HEK293 (cell line): ENCODE measurements at regions not wholly inside any gene's neighbourhood (a gene's known extent, or its start where the extent isn't known, plus 50 kb on each side); places are given as distances from the start of the nearest gene placed in this dataset.

Experiments
- CTCF ChIA-PET: fragments of 350-600 bp; formaldehyde crosslinking; extraction: SDS; loops from one replicate; lab custom pipeline; 2021; ENCODE audit warnings: antibody characterized with exemption; lab: Yijun Ruan, JAX
- POLR2A ChIA-PET: fragments of 300-600 bp; formaldehyde crosslinking; extraction: SDS; loops from one replicate; lab custom pipeline; 2020; ENCODE audit warnings: antibody characterized with exemption, inconsistent platforms; lab: Yijun Ruan, JAX
- H3K27ac ChIP-seq: fragments of 200-500 bp; sonication (Bioruptor generic); 2 replicates; pipeline ENCODE4 v1.5.1; 2014; ENCODE audit warnings: low read depth, low read length, control low read depth, inconsistent platforms; ENCODE audit errors: extremely low read depth
- H3K36me3 ChIP-seq, 2 experiments: fragments of 200-500 bp in 1 of 2; sonication (Bioruptor generic) in 1 of 2; 1 replicate in 1 of 2; 2 replicates in 1 of 2; pipeline ENCODE4 v1.5.1; 2014 to 2017; ENCODE audit warnings: inconsistent platforms in 2 of 2, low read length in 2 of 2; ENCODE audit not compliant: control insufficient read depth in 2 of 2, insufficient read depth in 1 of 2
- H3K4me1 ChIP-seq: fragments of 200-500 bp; sonication (Bioruptor generic); 2 replicates; pipeline ENCODE4 v1.5.1; 2014; ENCODE audit warnings: mild to moderate bottlenecking, low read length, inconsistent platforms; ENCODE audit not compliant: control insufficient read depth, insufficient read depth
- H3K4me3 ChIP-seq: 2 replicates; pipeline ENCODE4 v1.5.1; 2011; ENCODE audit warnings: low read depth, mild to moderate bottlenecking, control low read depth, low read length, moderate library complexity
- H3K9me3 ChIP-seq: fragments of 200-500 bp; sonication (Bioruptor generic); 2 replicates; pipeline ENCODE4 v1.5.1; 2014; ENCODE audit warnings: low read depth, low read length, inconsistent platforms; ENCODE audit not compliant: control insufficient read depth, insufficient read depth
- GLIS1 ChIP-seq: fragments of 450-650 bp; formaldehyde crosslinking; IDR thresholded peaks from 2 replicates; pipeline ENCODE4 v1.5.1; 2016; ENCODE audit warnings: missing biosample characterization, missing genetic modification characterization
- KLF16 ChIP-seq: fragments of 450-650 bp; formaldehyde crosslinking; IDR thresholded peaks from 2 replicates; pipeline ENCODE4 v1.5.1; 2017; ENCODE audit warnings: missing biosample characterization, missing genetic modification characterization
- PRDM1 ChIP-seq: fragments of 450-650 bp; formaldehyde crosslinking; IDR thresholded peaks from 2 replicates; pipeline ENCODE4; 2016; ENCODE audit warnings: missing biosample characterization, missing genetic modification characterization
- YY1 ChIP-seq: fragments of 450-650 bp; formaldehyde crosslinking; IDR thresholded peaks from 2 replicates; pipeline ENCODE4 v1.5.1; 2018; ENCODE audit warnings: missing biosample characterization, missing genetic modification characterization
- YY2 ChIP-seq: fragments of 450-650 bp; formaldehyde crosslinking; IDR thresholded peaks from 2 replicates; pipeline ENCODE4 v1.5.1; 2016; ENCODE audit warnings: missing biosample characterization, missing genetic modification characterization
- ZBTB17 ChIP-seq: fragments of 450-650 bp; formaldehyde crosslinking; IDR thresholded peaks from 2 replicates; pipeline ENCODE4 v1.5.1; 2016; ENCODE audit warnings: missing biosample characterization, missing genetic modification characterization
- ZBTB20 ChIP-seq: fragments of 450-650 bp; formaldehyde crosslinking; IDR thresholded peaks from 2 replicates; pipeline ENCODE4 v1.5.1; 2016; ENCODE audit warnings: missing biosample characterization, missing genetic modification characterization
- ZIC2 ChIP-seq: fragments of 450-650 bp; formaldehyde crosslinking; IDR thresholded peaks from 2 replicates; pipeline ENCODE4 v1.5.1; 2016; ENCODE audit warnings: missing biosample characterization, missing genetic modification characterization
- ZNF112 ChIP-seq: fragments of 450-650 bp; formaldehyde crosslinking; IDR thresholded peaks from 2 replicates; pipeline ENCODE4 v1.5.0; 2017; ENCODE audit warnings: missing biosample characterization, missing genetic modification characterization
- ZNF121 ChIP-seq: fragments of 450-650 bp; formaldehyde crosslinking; IDR thresholded peaks from 2 replicates; pipeline ENCODE4 v1.5.1; 2016; ENCODE audit warnings: missing biosample characterization, missing genetic modification characterization
- ZNF211 ChIP-seq: fragments of 450-650 bp; formaldehyde crosslinking; IDR thresholded peaks from 2 replicates; pipeline ENCODE4 v1.5.1; 2016; ENCODE audit warnings: low read depth, missing biosample characterization, missing genetic modification characterization
- ZNF223 ChIP-seq: fragments of 450-650 bp; formaldehyde crosslinking; IDR thresholded peaks from 2 replicates; pipeline ENCODE4 v1.5.1; 2016; ENCODE audit warnings: missing biosample characterization, missing genetic modification characterization
- ZNF311 ChIP-seq: fragments of 450-650 bp; formaldehyde crosslinking; IDR thresholded peaks from 2 replicates; pipeline ENCODE4 v1.5.1; 2017; ENCODE audit warnings: missing biosample characterization, missing genetic modification characterization, borderline replicate concordance
- ZNF324 ChIP-seq: fragments of 450-650 bp; formaldehyde crosslinking; IDR thresholded peaks from 2 replicates; pipeline ENCODE4 v1.5.1; 2016; ENCODE audit warnings: missing biosample characterization, missing genetic modification characterization
- ZNF350 ChIP-seq: fragments of 450-650 bp; formaldehyde crosslinking; IDR thresholded peaks from 2 replicates; pipeline ENCODE4 v1.5.0; 2017; ENCODE audit warnings: missing biosample characterization, mild to moderate bottlenecking, missing genetic modification characterization
- ZNF426 ChIP-seq: fragments of 450-650 bp; formaldehyde crosslinking; IDR thresholded peaks from 2 replicates; pipeline ENCODE4 v1.5.1; 2017; ENCODE audit warnings: missing biosample characterization, missing genetic modification characterization, mild to moderate bottlenecking, inconsistent platforms, moderate library complexity
- ZNF510 ChIP-seq: fragments of 450-650 bp; formaldehyde crosslinking; IDR thresholded peaks from 2 replicates; pipeline ENCODE4 v1.5.1; 2018; ENCODE audit warnings: mild to moderate bottlenecking, missing genetic modification characterization, missing biosample characterization; ENCODE audit not compliant: insufficient replicate concordance
- ZNF529 ChIP-seq: fragments of 450-650 bp; formaldehyde crosslinking; IDR thresholded peaks from 2 replicates; pipeline ENCODE4 v1.5.1; 2017; ENCODE audit warnings: missing genetic modification characterization, missing biosample characterization; ENCODE audit not compliant: insufficient replicate concordance
- ZNF548 ChIP-seq: fragments of 450-650 bp; formaldehyde crosslinking; IDR thresholded peaks from 2 replicates; pipeline ENCODE4 v1.5.1; 2016; ENCODE audit warnings: missing biosample characterization, missing genetic modification characterization
- ZNF558 ChIP-seq: fragments of 450-650 bp; formaldehyde crosslinking; IDR thresholded peaks from 2 replicates; pipeline ENCODE4 v1.5.1; 2016; ENCODE audit warnings: missing biosample characterization, missing genetic modification characterization
- ZNF585B ChIP-seq: fragments of 450-650 bp; formaldehyde crosslinking; IDR thresholded peaks from 2 replicates; pipeline ENCODE4 v1.5.1; 2016; ENCODE audit warnings: missing biosample characterization, missing genetic modification characterization
- ZNF785 ChIP-seq: fragments of 450-650 bp; formaldehyde crosslinking; IDR thresholded peaks from 2 replicates; pipeline ENCODE4 v1.5.1; 2016; ENCODE audit warnings: missing biosample characterization, missing genetic modification characterization
- ZNF791 ChIP-seq: fragments of 450-650 bp; formaldehyde crosslinking; IDR thresholded peaks from 2 replicates; pipeline ENCODE4 v1.5.1; 2016; ENCODE audit warnings: missing biosample characterization, missing genetic modification characterization
- TF ChIP-seq, protein P1 (sequence below): fragments of 450-650 bp; formaldehyde crosslinking; IDR thresholded peaks from 2 replicates; pipeline ENCODE4 v1.5.1; 2017; ENCODE audit warnings: missing biosample characterization, missing genetic modification characterization
- TF ChIP-seq, protein P2 (sequence below): fragments of 450-650 bp; formaldehyde crosslinking; IDR thresholded peaks from 2 replicates; pipeline ENCODE4 v1.5.1; 2017; ENCODE audit warnings: missing biosample characterization, mild to moderate bottlenecking, missing genetic modification characterization, moderate library complexity
- TF ChIP-seq, protein P3 (sequence below): fragments of 450-650 bp; formaldehyde crosslinking; IDR thresholded peaks from 2 replicates; pipeline ENCODE4 v1.5.1; 2017; ENCODE audit warnings: missing biosample characterization, missing genetic modification characterization
- TF ChIP-seq, protein P4 (sequence below): fragments of 450-650 bp; formaldehyde crosslinking; IDR thresholded peaks from 2 replicates; pipeline ENCODE4 v1.5.1; 2016; ENCODE audit warnings: missing biosample characterization, missing genetic modification characterization
- TF ChIP-seq, protein P5 (sequence below): fragments of 450-650 bp; formaldehyde crosslinking; IDR thresholded peaks from 2 replicates; pipeline ENCODE4 v1.5.1; 2016; ENCODE audit warnings: missing biosample characterization, missing genetic modification characterization

DNA sequence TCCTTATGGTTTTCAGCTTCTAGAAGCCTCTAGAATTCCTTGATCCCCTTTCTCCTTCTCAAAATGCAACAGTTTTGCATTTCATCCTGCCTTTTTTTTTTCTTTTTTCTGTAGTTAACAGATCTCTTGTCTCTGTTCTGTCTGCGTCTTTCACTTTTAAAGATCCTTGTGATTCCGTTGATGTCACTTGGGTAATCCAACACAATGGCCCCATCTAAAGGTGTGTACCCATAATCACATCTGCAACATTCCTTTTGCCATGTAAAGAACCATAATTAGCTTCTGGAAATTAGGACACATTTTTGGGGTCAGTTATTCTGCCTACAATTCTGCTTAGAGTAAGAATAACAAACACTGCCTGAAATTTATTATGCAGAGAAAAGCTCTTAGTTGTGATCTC lies 1180.9 kb upstream of the ADGRL3 start:
- Histone ChIP-seq H3K36me3 (no peaks in the 10 kb centered on the region), H3K27ac (no peak overlapping the region), H3K9me3 (no peaks in the 10 kb centered on the region), H3K4me3 (no peak overlapping the region), H3K4me1 (no peaks in the 10 kb centered on the region)
- TF ChIP-seq KLF16 (tag by site-specific recombination) = no peak
- TF ChIP-seq ZBTB20 (tag by site-specific recombination) = no peak
- TF ChIP-seq, protein P1, sequence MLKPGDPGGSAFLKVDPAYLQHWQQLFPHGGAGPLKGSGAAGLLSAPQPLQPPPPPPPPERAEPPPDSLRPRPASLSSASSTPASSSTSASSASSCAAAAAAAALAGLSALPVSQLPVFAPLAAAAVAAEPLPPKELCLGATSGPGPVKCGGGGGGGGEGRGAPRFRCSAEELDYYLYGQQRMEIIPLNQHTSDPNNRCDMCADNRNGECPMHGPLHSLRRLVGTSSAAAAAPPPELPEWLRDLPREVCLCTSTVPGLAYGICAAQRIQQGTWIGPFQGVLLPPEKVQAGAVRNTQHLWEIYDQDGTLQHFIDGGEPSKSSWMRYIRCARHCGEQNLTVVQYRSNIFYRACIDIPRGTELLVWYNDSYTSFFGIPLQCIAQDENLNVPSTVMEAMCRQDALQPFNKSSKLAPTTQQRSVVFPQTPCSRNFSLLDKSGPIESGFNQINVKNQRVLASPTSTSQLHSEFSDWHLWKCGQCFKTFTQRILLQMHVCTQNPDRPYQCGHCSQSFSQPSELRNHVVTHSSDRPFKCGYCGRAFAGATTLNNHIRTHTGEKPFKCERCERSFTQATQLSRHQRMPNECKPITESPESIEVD = no peak
- no peak for TF ChIP-seq ZNF112 (tag by site-specific recombination)
- TF ChIP-seq ZNF785 = no peak
- no peak for TF ChIP-seq ZNF121 (tag by site-specific recombination)
- TF ChIP-seq ZNF211 (tag by site-specific recombination) = no peak
- TF ChIP-seq YY2 = no peak
- no peak for TF ChIP-seq ZNF324 (tag by site-specific recombination)
- TF ChIP-seq, protein P2, sequence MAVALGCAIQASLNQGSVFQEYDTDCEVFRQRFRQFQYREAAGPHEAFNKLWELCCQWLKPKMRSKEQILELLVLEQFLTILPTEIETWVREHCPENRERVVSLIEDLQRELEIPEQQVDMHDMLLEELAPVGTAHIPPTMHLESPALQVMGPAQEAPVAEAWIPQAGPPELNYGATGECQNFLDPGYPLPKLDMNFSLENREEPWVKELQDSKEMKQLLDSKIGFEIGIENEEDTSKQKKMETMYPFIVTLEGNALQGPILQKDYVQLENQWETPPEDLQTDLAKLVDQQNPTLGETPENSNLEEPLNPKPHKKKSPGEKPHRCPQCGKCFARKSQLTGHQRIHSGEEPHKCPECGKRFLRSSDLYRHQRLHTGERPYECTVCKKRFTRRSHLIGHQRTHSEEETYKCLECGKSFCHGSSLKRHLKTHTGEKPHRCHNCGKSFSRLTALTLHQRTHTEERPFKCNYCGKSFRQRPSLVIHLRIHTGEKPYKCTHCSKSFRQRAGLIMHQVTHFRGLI (tag by site-specific recombination) = no peak
- no peak for TF ChIP-seq ZIC2 (tag by site-specific recombination)
- TF ChIP-seq, protein P3, sequence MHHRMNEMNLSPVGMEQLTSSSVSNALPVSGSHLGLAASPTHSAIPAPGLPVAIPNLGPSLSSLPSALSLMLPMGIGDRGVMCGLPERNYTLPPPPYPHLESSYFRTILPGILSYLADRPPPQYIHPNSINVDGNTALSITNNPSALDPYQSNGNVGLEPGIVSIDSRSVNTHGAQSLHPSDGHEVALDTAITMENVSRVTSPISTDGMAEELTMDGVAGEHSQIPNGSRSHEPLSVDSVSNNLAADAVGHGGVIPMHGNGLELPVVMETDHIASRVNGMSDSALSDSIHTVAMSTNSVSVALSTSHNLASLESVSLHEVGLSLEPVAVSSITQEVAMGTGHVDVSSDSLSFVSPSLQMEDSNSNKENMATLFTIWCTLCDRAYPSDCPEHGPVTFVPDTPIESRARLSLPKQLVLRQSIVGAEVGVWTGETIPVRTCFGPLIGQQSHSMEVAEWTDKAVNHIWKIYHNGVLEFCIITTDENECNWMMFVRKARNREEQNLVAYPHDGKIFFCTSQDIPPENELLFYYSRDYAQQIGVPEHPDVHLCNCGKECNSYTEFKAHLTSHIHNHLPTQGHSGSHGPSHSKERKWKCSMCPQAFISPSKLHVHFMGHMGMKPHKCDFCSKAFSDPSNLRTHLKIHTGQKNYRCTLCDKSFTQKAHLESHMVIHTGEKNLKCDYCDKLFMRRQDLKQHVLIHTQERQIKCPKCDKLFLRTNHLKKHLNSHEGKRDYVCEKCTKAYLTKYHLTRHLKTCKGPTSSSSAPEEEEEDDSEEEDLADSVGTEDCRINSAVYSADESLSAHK (tag by site-specific recombination) = no peak
- no peak for TF ChIP-seq ZNF558 (tag by site-specific recombination)
- no peak for TF ChIP-seq ZNF350 (tag by site-specific recombination)
- no peak for TF ChIP-seq ZBTB17 (tag by site-specific recombination)
- no peak for TF ChIP-seq ZNF510
- no peak for TF ChIP-seq ZNF223 (tag by site-specific recombination)
- TF ChIP-seq, protein P4, sequence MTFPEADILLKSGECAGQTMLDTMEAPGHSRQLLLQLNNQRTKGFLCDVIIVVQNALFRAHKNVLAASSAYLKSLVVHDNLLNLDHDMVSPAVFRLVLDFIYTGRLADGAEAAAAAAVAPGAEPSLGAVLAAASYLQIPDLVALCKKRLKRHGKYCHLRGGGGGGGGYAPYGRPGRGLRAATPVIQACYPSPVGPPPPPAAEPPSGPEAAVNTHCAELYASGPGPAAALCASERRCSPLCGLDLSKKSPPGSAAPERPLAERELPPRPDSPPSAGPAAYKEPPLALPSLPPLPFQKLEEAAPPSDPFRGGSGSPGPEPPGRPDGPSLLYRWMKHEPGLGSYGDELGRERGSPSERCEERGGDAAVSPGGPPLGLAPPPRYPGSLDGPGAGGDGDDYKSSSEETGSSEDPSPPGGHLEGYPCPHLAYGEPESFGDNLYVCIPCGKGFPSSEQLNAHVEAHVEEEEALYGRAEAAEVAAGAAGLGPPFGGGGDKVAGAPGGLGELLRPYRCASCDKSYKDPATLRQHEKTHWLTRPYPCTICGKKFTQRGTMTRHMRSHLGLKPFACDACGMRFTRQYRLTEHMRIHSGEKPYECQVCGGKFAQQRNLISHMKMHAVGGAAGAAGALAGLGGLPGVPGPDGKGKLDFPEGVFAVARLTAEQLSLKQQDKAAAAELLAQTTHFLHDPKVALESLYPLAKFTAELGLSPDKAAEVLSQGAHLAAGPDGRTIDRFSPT (tag by site-specific recombination) = no peak
- TF ChIP-seq ZNF311 (tag by site-specific recombination) = no peak
- ChIA-PET CTCF (no interaction called here), POLR2A (no interaction called here)

DNA sequence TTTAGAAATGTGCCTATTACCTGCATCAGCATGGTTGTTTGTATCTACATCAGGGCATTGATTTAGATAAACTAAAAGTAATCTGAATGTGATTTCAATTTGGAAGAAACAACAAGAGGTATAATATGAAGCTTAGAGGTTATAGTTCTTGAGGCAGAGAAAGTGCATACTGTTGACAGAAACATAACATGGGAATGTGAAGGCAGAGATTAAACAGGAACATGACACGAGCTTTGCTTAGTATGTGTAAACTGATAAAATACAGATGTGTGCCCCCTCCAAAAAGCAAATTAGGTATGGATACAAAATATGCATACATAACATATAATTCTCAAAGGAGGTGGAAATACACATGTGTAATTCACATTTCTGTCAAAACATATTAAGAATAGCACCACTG lies 1180.2 kb upstream of the ADGRL3 start:
- Histone ChIP-seq H3K4me1 (no peaks in the 10 kb centered on the region), H3K9me3 (no peaks in the 10 kb centered on the region), H3K27ac (no peak overlapping the region), H3K4me3 (no peak overlapping the region), H3K36me3 (no peaks in the 10 kb centered on the region)
- ChIA-PET CTCF (no interaction called here), POLR2A (no interaction called here)
- no peak for TF ChIP-seq YY1
- no peak for TF ChIP-seq PRDM1 (tag by site-specific recombination)
- no peak for TF ChIP-seq ZNF311 (tag by site-specific recombination)
- TF ChIP-seq ZNF791 = no peak
- TF ChIP-seq ZNF426 (tag by site-specific recombination) = no peak
- TF ChIP-seq ZNF548 = no peak
- no peak for TF ChIP-seq ZNF585B
- TF ChIP-seq ZNF529 (tag by site-specific recombination) = no peak
- no peak for TF ChIP-seq ZNF121 (tag by site-specific recombination)
- TF ChIP-seq GLIS1 (tag by site-specific recombination) = no peak
- TF ChIP-seq, protein P5, sequence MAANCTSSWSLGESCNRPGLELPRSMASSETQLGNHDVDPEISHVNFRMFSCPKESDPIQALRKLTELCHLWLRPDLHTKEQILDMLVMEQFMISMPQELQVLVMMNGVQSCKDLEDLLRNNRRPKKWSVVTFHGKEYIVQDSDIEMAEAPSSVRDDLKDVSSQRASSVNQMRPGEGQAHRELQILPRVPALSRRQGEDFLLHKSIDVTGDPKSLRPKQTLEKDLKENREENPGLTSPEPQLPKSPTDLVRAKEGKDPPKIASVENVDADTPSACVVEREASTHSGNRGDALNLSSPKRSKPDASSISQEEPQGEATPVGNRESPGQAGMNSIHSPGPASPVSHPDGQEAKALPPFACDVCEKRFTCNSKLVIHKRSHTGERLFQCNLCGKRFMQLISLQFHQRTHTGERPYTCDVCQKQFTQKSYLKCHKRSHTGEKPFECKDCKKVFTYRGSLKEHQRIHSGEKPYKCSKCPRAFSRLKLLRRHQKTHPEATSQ (tag by site-specific recombination) = no peak
